ENCODE measurements at regions not wholly inside any gene's neighbourhood (a gene's known extent, or its start where the extent isn't known, plus 50 kb on each side); places are given as distances from the start of the nearest gene placed in this dataset.

GRCh38 chr2:133887676-133888040 lies 319.4 kb upstream of the NCKAP5 start:
- TF ChIP-seq CTCF (IDR thresholded peaks at IDR 0.05): no peak
- TF ChIP-seq POLR2A (IDR thresholded peaks at IDR 0.05; ENCODE audit: low read depth): no peak
- TF ChIP-seq POLR2AphosphoS5 (IDR thresholded peaks at IDR 0.05): no peak
- TF ChIP-seq EP300 (IDR thresholded peaks at IDR 0.05): no peak

Measured in esophagus muscularis mucosa (tissue), 4 donors.